BJ (cell line): ENCODE measurements at regions not wholly inside any gene's neighbourhood (a gene's known extent, or its start where the extent isn't known, plus 50 kb on each side); places are given as distances from the start of the nearest gene placed in this dataset.

Source experiments
- CTCF ChIA-PET: fragments of 350-600 bp; formaldehyde crosslinking; extraction: SDS; loops from one replicate; lab custom pipeline; 2021; ENCODE audit warnings: antibody characterized with exemption, inconsistent platforms; lab: Yijun Ruan, JAX
- POLR2A ChIA-PET: fragments of 300-600 bp; sonication (Branson Sonifier 250); formaldehyde crosslinking; extraction: SDS; loops from one replicate; lab custom pipeline; 2021; ENCODE audit warnings: antibody characterized with exemption; lab: Charles Lee
- DNase-seq: peaks from one replicate; pipeline ENCODE4 v3.0.0-alpha.2; 2011; ENCODE audit warnings: low read depth
- H3K27me3 ChIP-seq: 2 replicates; pipeline ENCODE4 v1.6.0; 2011; ENCODE audit warnings: low read length; ENCODE audit not compliant: control insufficient read depth, insufficient read depth
- H3K36me3 ChIP-seq: 2 replicates; pipeline ENCODE4 v1.5.1; 2011; ENCODE audit warnings: low read length; ENCODE audit not compliant: control insufficient read depth, insufficient read depth
- H3K4me3 ChIP-seq: 2 replicates; pipeline ENCODE4 v1.5.1; 2011; ENCODE audit warnings: low read depth, mild to moderate bottlenecking, control low read depth, low read length
- TF ChIP-seq, protein P1 (sequence below): IDR thresholded peaks from 2 replicates; pipeline ENCODE4 v1.5.1; 2011; ENCODE audit warnings: low read depth, mild to moderate bottlenecking, control low read depth, inconsistent platforms, low read length, moderate library complexity; ENCODE audit not compliant: insufficient read depth

DNA sequence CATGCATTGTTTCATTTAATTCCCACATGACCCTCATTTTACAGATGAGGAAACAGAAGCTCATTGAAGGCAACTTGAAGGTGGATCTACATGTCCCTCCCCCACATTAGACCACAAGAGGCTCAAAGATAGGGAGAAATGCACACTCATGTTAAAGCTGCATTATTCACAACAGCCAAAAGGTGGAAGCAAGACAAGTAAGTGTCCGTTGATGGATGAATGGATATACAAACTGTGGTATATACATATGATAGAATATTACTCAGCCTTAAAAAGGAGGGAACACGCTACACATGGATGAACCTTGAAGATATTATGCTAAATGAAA lies 149.7 kb upstream of the JUN start:
- ChIA-PET POLR2A (no interaction called here), CTCF (interaction anchor here (0.8 to 1.2 kb wide), 2 partner anchors 9 to 10 kb away, joined by 3 read pairs; no protein-coding TSS in a partner anchor)
- H3K27me3 ChIP-seq: no peaks in the 10 kb centered on the region
- no peak overlapping the region for H3K4me3 ChIP-seq
- H3K36me3 ChIP-seq: no peaks in the 10 kb centered on the region
- TF ChIP-seq, protein P1, sequence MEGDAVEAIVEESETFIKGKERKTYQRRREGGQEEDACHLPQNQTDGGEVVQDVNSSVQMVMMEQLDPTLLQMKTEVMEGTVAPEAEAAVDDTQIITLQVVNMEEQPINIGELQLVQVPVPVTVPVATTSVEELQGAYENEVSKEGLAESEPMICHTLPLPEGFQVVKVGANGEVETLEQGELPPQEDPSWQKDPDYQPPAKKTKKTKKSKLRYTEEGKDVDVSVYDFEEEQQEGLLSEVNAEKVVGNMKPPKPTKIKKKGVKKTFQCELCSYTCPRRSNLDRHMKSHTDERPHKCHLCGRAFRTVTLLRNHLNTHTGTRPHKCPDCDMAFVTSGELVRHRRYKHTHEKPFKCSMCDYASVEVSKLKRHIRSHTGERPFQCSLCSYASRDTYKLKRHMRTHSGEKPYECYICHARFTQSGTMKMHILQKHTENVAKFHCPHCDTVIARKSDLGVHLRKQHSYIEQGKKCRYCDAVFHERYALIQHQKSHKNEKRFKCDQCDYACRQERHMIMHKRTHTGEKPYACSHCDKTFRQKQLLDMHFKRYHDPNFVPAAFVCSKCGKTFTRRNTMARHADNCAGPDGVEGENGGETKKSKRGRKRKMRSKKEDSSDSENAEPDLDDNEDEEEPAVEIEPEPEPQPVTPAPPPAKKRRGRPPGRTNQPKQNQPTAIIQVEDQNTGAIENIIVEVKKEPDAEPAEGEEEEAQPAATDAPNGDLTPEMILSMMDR: no peak
- DNase-seq: no peak

DNA sequence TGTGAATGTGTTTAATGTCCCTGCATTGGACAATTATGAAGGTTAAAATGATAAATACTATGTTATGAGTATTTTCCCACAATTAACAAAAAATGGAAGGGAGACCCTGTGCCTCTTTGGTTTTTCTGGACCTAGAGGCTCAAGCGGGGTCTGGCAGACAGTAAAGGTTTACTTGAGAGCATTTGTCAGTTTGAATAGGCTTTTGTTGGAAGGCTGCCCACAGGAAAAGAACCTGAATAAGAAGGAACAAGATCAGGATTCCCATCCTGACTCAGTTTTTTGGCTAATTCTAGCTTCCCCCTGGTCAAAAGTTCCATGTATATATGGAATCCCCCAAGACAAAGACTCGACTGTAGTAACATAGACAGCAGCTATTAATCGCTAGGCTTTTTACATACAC lies 150.9 kb upstream of the JUN start:
- ChIA-PET POLR2A (no interaction called here), CTCF (no interaction called here)
- Histone ChIP-seq H3K27me3 (no peaks in the 10 kb centered on the region), H3K36me3 (no peaks in the 10 kb centered on the region), H3K4me3 (no peak overlapping the region)
- no peak for DNase-seq
- TF ChIP-seq, protein P1: no peak

DNA sequence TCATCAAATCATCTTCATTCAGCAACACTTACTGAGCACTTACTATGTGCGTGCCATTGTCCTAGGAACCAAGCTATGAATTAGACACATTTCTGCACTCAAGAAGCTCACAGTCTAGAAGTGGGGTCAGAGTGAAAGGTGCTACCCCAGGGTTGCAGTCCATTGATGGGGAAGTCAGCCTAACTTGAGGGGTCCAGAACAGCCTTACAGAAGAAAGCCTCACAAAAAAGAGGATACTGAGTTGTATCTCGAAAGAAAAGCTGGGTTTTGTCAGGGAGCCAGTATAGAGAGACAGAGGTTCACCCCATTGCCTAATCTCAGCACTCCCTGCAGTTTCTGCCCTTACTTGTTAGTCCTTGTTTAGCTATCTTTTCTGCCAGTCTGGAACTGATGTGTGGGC lies 153.1 kb upstream of the JUN start:
- H3K4me3 ChIP-seq: no peak overlapping the region
- ChIA-PET CTCF (no interaction called here), POLR2A (no interaction called here)
- no peaks in the 10 kb centered on the region for H3K36me3 ChIP-seq
- no peak for DNase-seq
- H3K27me3 ChIP-seq: no peaks in the 10 kb centered on the region
- TF ChIP-seq, protein P1: no peak

GRCh38 chr1:58939146-58939545 lies 155.3 kb upstream of the JUN start:
- CTCF ChIA-PET: interaction anchor here (1.3 kb wide), 1 partner anchor 11 kb away, joined by 3 read pairs; no protein-coding TSS in a partner anchor
- TF ChIP-seq, protein P1: no peak
- Histone ChIP-seq H3K27me3 (no peaks in the 10 kb centered on the region), H3K36me3 (no peaks in the 10 kb centered on the region), H3K4me3 (no peak overlapping the region)
- no peak for DNase-seq
- POLR2A ChIA-PET: no interaction called here

GRCh38 chr1:58939666-58940370 lies 156.0 kb upstream of the JUN start:
- POLR2A ChIA-PET: no interaction called here
- DNase-seq: no peak
- Histone ChIP-seq H3K4me3 (no peak overlapping the region), H3K36me3 (no peaks in the 10 kb centered on the region), H3K27me3 (no peaks in the 10 kb centered on the region)
- CTCF ChIA-PET: no interaction called here
- TF ChIP-seq, protein P1: no peak
